Liver (tissue), 7 donors: ENCODE measurements at regions not wholly inside any gene's neighbourhood (a gene's known extent, or its start where the extent isn't known, plus 50 kb on each side); places are given as distances from the start of the nearest gene placed in this dataset.

Source experiments
- DNase-seq: peaks from one replicate; pipeline ENCODE4 v3.0.0-alpha.2; 2017; ENCODE audit warnings: low spot score
- H3K27ac ChIP-seq, 2 donors: one replicate each; pipeline ENCODE4 v1.7.0; 2013; ENCODE audit warnings: inconsistent platforms in 2 of 2, low read length in 2 of 2, control low read depth in 1 of 2, low read depth in 1 of 2, mild to moderate bottlenecking in 1 of 2
- H3K27me3 ChIP-seq, 4 donors: one replicate each; pipeline versions ENCODE4 v1.6.1 to v1.7.0; 2013; ENCODE audit warnings: low read length in 3 of 4, inconsistent platforms in 1 of 4, mild to moderate bottlenecking in 1 of 4, moderate library complexity in 1 of 4; ENCODE audit not compliant: control insufficient read depth in 4 of 4, insufficient read depth in 4 of 4
- H3K36me3 ChIP-seq, 4 donors: one replicate each; pipeline versions ENCODE4 v1.6.1 to v1.7.0; 2013; ENCODE audit warnings: low read length in 3 of 4, mild to moderate bottlenecking in 3 of 4, low read depth in 1 of 4, moderate library complexity in 1 of 4; ENCODE audit not compliant: control insufficient read depth in 4 of 4, insufficient read depth in 3 of 4
- H3K4me1 ChIP-seq, 4 donors: one replicate each; pipeline versions ENCODE4 v1.6.1 to v1.7.0; 2013; ENCODE audit warnings: low read length in 3 of 4, mild to moderate bottlenecking in 3 of 4, moderate library complexity in 1 of 4; ENCODE audit not compliant: control insufficient read depth in 4 of 4, insufficient read depth in 4 of 4
- H3K4me3 ChIP-seq, 3 donors: one replicate each; pipeline versions ENCODE4 v1.6.1 to v1.7.0; 2013; ENCODE audit warnings: low read length in 3 of 3, control low read depth in 1 of 3, low read depth in 1 of 3, mild to moderate bottlenecking in 1 of 3
- H3K9ac ChIP-seq, 2 donors: one replicate each; pipeline ENCODE4 v1.7.0; 2013; ENCODE audit warnings: low read length in 2 of 2, mild to moderate bottlenecking in 2 of 2, moderate library complexity in 2 of 2, control low read depth in 1 of 2, low read depth in 1 of 2
- H3K9me3 ChIP-seq, 4 donors: one replicate each; pipeline versions ENCODE4 v1.6.1 to v1.7.0; 2013; ENCODE audit warnings: low read length in 3 of 4; ENCODE audit not compliant: control insufficient read depth in 4 of 4
- EGR1 ChIP-seq, 2 donors: IDR thresholded peaks; 2 replicates each; pipeline ENCODE4 v1.6.1; 2016 to 2018; ENCODE audit warnings: antibody characterized with exemption in 2 of 2, low read depth in 2 of 2
- FOXA2 ChIP-seq: IDR thresholded peaks from 2 replicates; pipeline ENCODE4 v1.6.1; 2016; ENCODE audit warnings: antibody characterized with exemption
- GABPA ChIP-seq, 2 donors: IDR thresholded peaks in 1 of 2; conservative IDR thresholded peaks in 1 of 2; 2 replicates each; pipeline ENCODE4 v1.6.1; 2016; ENCODE audit warnings: antibody characterized with exemption in 2 of 2, mild to moderate bottlenecking in 1 of 2, moderate library complexity in 1 of 2
- HNF4A ChIP-seq, 2 donors: conservative IDR thresholded peaks; 2 replicates each; pipeline ENCODE4 v1.6.1; 2016; ENCODE audit warnings: antibody characterized with exemption in 2 of 2, mild to moderate bottlenecking in 2 of 2
- HNF4G ChIP-seq: IDR thresholded peaks from 2 replicates; pipeline ENCODE4 v1.6.1; 2016; ENCODE audit warnings: antibody characterized with exemption
- JUND ChIP-seq, 2 donors: IDR thresholded peaks; 2 replicates each; pipeline ENCODE4 v1.6.1; 2016; ENCODE audit warnings: antibody characterized with exemption in 2 of 2
- NR2F2 ChIP-seq: IDR thresholded peaks from 2 replicates; pipeline ENCODE4 v1.6.1; 2016; ENCODE audit warnings: antibody characterized with exemption
- RAD21 ChIP-seq, 2 donors: IDR thresholded peaks; 2 replicates each; pipeline ENCODE4 v1.6.1; 2016; ENCODE audit warnings: antibody characterized with exemption in 2 of 2, mild to moderate bottlenecking in 2 of 2
- RXRA ChIP-seq, 2 donors: IDR thresholded peaks; 2 replicates each; pipeline ENCODE4 v1.6.1; 2017 to 2018; ENCODE audit warnings: antibody characterized with exemption in 2 of 2, mild to moderate bottlenecking in 1 of 2
- SP1 ChIP-seq: IDR thresholded peaks from 2 replicates; pipeline ENCODE4 v1.6.1; 2018; ENCODE audit warnings: antibody characterized with exemption, mild to moderate bottlenecking
- TAF1 ChIP-seq: conservative IDR thresholded peaks from 2 replicates; pipeline ENCODE4 v1.6.1; 2016; ENCODE audit warnings: antibody characterized with exemption, mild to moderate bottlenecking
- YY1 ChIP-seq: IDR thresholded peaks from 2 replicates; pipeline ENCODE4 v1.6.1; 2016; ENCODE audit warnings: antibody characterized with exemption, mild to moderate bottlenecking
- ZBTB33 ChIP-seq: IDR thresholded peaks from 2 replicates; pipeline ENCODE4 v1.6.1; 2016; ENCODE audit warnings: antibody characterized with exemption
- WGBS: extraction: QIAGEN DNeasy Blood & Tissue Kit; methylation state at CpG from one replicate; pipeline ENCODE4 v1.1.7; 2013; 5-methylcytosine and 5-hydroxymethylcytosine counted together
- TF ChIP-seq, protein P1 (sequence below): IDR thresholded peaks from 2 replicates; pipeline ENCODE4 v1.6.1; 2016; ENCODE audit warnings: antibody characterized with exemption
- TF ChIP-seq, protein P2 (sequence below): IDR thresholded peaks from 2 replicates; pipeline ENCODE4 v1.6.1; 2016; ENCODE audit warnings: antibody characterized with exemption, mild to moderate bottlenecking
- TF ChIP-seq, protein P3 (sequence below): IDR thresholded peaks from 2 replicates; pipeline ENCODE4 v1.6.1; 2016; ENCODE audit warnings: antibody characterized with exemption
- donor health status: healthy.
- donor health status: healthy.
- donor health status: healthy.
- donor health status: healthy.

DNA sequence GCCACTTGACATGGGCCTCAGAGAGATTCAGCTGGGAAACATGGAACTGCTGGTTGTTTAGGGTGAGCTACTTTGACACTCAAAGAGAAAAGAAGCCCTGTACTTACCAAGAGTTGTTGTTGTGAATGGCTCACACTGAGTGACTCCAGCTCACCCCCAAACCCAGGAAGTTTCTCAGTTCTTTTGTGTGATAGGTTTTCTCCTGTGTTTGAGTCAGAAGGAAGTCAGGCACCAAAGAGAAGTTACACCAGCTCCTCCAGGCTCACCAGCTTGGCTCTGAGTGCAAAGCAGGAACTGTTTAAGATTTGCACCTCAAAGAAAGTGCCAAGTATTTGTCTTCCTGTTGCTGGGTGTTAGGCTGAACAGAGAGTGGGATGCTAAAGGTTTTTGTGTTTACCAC, 111.2 kb upstream of the PROX1 start:
- H3K9me3 ChIP-seq: no peaks in the 10 kb centered on the region
- H3K9ac ChIP-seq: no peak overlapping the region
- H3K36me3 ChIP-seq: no peaks in the 10 kb centered on the region
- H3K27ac ChIP-seq: no peak overlapping the region
- H3K4me1 ChIP-seq: no peaks in the 10 kb centered on the region
- H3K27me3 ChIP-seq: no peaks in the 10 kb centered on the region
- TF ChIP-seq SP1: no peak
- no peak for TF ChIP-seq FOXA2
- TF ChIP-seq HNF4G: no peak
- TF ChIP-seq ZBTB33: no peak
- TF ChIP-seq, protein P1, sequence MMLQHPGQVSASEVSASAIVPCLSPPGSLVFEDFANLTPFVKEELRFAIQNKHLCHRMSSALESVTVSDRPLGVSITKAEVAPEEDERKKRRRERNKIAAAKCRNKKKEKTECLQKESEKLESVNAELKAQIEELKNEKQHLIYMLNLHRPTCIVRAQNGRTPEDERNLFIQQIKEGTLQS: no peak
- TF ChIP-seq NR2F2: no peak
- no peak for TF ChIP-seq HNF4A (conservative IDR thresholded peaks at IDR 0.05)
- TF ChIP-seq, protein P2, sequence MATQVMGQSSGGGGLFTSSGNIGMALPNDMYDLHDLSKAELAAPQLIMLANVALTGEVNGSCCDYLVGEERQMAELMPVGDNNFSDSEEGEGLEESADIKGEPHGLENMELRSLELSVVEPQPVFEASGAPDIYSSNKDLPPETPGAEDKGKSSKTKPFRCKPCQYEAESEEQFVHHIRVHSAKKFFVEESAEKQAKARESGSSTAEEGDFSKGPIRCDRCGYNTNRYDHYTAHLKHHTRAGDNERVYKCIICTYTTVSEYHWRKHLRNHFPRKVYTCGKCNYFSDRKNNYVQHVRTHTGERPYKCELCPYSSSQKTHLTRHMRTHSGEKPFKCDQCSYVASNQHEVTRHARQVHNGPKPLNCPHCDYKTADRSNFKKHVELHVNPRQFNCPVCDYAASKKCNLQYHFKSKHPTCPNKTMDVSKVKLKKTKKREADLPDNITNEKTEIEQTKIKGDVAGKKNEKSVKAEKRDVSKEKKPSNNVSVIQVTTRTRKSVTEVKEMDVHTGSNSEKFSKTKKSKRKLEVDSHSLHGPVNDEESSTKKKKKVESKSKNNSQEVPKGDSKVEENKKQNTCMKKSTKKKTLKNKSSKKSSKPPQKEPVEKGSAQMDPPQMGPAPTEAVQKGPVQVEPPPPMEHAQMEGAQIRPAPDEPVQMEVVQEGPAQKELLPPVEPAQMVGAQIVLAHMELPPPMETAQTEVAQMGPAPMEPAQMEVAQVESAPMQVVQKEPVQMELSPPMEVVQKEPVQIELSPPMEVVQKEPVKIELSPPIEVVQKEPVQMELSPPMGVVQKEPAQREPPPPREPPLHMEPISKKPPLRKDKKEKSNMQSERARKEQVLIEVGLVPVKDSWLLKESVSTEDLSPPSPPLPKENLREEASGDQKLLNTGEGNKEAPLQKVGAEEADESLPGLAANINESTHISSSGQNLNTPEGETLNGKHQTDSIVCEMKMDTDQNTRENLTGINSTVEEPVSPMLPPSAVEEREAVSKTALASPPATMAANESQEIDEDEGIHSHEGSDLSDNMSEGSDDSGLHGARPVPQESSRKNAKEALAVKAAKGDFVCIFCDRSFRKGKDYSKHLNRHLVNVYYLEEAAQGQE: no peak
- no peak for TF ChIP-seq TAF1
- no peak for TF ChIP-seq RAD21 (IDR thresholded peaks at IDR 0.05)
- no peak for TF ChIP-seq YY1
- no peak for TF ChIP-seq JUND (IDR thresholded peaks at IDR 0.05)
- no peak for DNase-seq
- no peak overlapping the region for H3K4me3 ChIP-seq

GRCh38 chr1:213883618-213884017, 104.2 kb upstream of the PROX1 start:
- no peak for DNase-seq
- Histone ChIP-seq H3K4me1 (no peaks in the 10 kb centered on the region), H3K4me3 (no peak overlapping the region), H3K27ac (no peak overlapping the region), H3K36me3 (no peaks in the 10 kb centered on the region), H3K27me3 (no peaks in the 10 kb centered on the region), H3K9ac (no peak overlapping the region), H3K9me3 (no peaks in the 10 kb centered on the region)
- WGBS: 98% methylated on average over 2 of the region's 2 CpGs
- TF ChIP-seq JUND (IDR thresholded peaks at IDR 0.05) (no peak), HNF4A (conservative IDR thresholded peaks at IDR 0.05) (no peak), YY1 (no peak), EGR1 (IDR thresholded peaks at IDR 0.05; ENCODE audit: low read depth in 2 of 2) (no peak), FOXA2 (no peak), RXRA (IDR thresholded peaks at IDR 0.05) (no peak), NR2F2 (no peak), GABPA (IDR thresholded peaks at IDR 0.05 in 1 of 2, conservative IDR thresholded peaks at IDR 0.05 in 1 of 2) (no peak)
- TF ChIP-seq, protein P3, sequence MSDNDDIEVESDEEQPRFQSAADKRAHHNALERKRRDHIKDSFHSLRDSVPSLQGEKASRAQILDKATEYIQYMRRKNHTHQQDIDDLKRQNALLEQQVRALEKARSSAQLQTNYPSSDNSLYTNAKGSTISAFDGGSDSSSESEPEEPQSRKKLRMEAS: no peak
- TF ChIP-seq, protein P2: no peak
